ENCODE measurements at regions not wholly inside any gene's neighbourhood (a gene's known extent, or its start where the extent isn't known, plus 50 kb on each side); places are given as distances from the start of the nearest gene placed in this dataset.

DNA sequence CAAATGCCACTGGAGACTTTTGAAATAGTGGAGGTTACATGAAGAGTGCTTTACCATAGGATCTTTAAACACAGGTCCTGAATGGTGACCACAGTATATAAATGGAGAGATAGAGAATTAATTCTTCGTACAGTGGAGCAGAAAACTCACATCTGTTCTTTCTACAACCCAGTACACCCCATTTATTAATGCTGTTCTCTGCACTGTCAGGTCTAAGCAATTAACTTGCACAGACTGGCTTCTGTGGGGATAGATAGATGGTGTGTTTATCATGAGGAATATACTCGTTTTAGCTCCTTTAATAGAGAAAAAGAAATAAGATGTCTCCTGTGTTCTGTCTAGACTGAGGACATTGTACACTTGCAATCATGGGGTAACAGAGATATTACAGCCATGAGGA is 494.3 kb downstream of the TRHDE start:
- no peaks in the 10 kb centered on the region for H3K27me3 Mint-ChIP-seq (ENCODE audit: low read depth in 3 of 3)
- no peaks in the 10 kb centered on the region for H3K9me3 ChIP-seq (replicated peaks in 1 of 2; ENCODE audit: control insufficient read depth in 1 of 2, insufficient read depth in 1 of 2, low read length in 2 of 2)
- H3K36me3 Mint-ChIP-seq = no peaks in the 10 kb centered on the region
- no peak overlapping the region for H3K4me2 ChIP-seq (replicated peaks; ENCODE audit: extremely low read depth, low read length, poor library complexity, severe bottlenecking)
- no peak overlapping the region for H2AFZ ChIP-seq (ENCODE audit: insufficient read depth, low read depth, low read length, poor library complexity, severe bottlenecking)
- H3K27me3 ChIP-seq (ENCODE audit: control insufficient read depth in 2 of 2, insufficient read depth in 2 of 2, low read length in 2 of 2) = no peaks in the 10 kb centered on the region
- DNase-seq = no peak
- H3K27ac Mint-ChIP-seq = no peak overlapping the region
- H3K4me3 Mint-ChIP-seq = no peak overlapping the region
- TF ChIP-seq, protein P1, sequence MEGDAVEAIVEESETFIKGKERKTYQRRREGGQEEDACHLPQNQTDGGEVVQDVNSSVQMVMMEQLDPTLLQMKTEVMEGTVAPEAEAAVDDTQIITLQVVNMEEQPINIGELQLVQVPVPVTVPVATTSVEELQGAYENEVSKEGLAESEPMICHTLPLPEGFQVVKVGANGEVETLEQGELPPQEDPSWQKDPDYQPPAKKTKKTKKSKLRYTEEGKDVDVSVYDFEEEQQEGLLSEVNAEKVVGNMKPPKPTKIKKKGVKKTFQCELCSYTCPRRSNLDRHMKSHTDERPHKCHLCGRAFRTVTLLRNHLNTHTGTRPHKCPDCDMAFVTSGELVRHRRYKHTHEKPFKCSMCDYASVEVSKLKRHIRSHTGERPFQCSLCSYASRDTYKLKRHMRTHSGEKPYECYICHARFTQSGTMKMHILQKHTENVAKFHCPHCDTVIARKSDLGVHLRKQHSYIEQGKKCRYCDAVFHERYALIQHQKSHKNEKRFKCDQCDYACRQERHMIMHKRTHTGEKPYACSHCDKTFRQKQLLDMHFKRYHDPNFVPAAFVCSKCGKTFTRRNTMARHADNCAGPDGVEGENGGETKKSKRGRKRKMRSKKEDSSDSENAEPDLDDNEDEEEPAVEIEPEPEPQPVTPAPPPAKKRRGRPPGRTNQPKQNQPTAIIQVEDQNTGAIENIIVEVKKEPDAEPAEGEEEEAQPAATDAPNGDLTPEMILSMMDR (IDR thresholded peaks at IDR 0.05) = no peak
- no peaks in the 10 kb centered on the region for H3K4me1 Mint-ChIP-seq
- no peak overlapping the region for H3K9ac ChIP-seq (ENCODE audit: insufficient read depth, low read length, poor library complexity, severe bottlenecking)
- no peaks in the 10 kb centered on the region for H3K79me2 ChIP-seq (ENCODE audit: insufficient read depth, low read length)
- no peak overlapping the region for H3K27ac ChIP-seq (ENCODE audit: low read depth in 1 of 2, low read length in 2 of 2)
- H3K4me3 ChIP-seq (replicated peaks in 1 of 3; ENCODE audit: low read depth in 2 of 3, low read length in 3 of 3) = no peak overlapping the region
- no peaks in the 10 kb centered on the region for H4K20me1 ChIP-seq (ENCODE audit: insufficient read depth, low read length)
- H3K9me3 Mint-ChIP-seq = peaks cover 0 to 6% (median 4%) of the 10 kb centered on the region in 7 donors
- WGBS (ENCODE audit: insufficient coverage) = 100% methylated on average over 1 of the region's 2 CpGs
- H3K4me1 ChIP-seq (ENCODE audit: control insufficient read depth in 1 of 2, insufficient read depth in 2 of 2, low read length in 2 of 2) = no peaks in the 10 kb centered on the region
- H3K36me3 ChIP-seq (replicated peaks in 1 of 2; ENCODE audit: control insufficient read depth in 1 of 2, insufficient read depth in 2 of 2, low read length in 2 of 2) = no peaks in the 10 kb centered on the region
- intact Hi-C loops (cut with micrococcal nuclease) = no loop called here

DNA sequence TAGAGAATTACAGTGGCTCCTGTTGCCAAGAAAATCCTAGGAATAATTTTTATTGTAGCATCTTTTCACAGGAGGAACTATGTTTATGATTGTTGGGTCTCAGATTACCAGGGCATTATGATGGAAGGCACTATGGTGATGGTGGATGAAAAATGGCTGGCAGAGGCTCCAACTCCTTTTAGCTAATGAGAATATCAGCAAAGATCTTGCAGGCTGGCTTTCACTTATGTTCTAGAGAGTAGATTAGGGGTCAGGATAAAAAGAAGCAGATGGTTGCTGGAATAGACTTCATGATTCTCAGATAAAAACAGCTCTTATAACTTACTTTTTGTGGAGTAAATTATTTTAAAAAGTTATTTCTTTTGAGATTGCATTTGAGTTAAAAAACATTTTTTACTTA is 501.9 kb downstream of the TRHDE start:
- Mint-ChIP-seq H3K27ac (no peak overlapping the region), H3K36me3 (no peaks in the 10 kb centered on the region)

More for the DNA sequence above, 501.9 kb downstream of the TRHDE start:
- DNase-seq = no peak
- no peaks in the 10 kb centered on the region for H4K20me1 ChIP-seq (ENCODE audit: insufficient read depth, low read length)
- Mint-ChIP-seq H3K4me3 (no peak overlapping the region), H3K4me1 (no peaks in the 10 kb centered on the region), H3K9me3 (peaks cover 0 to 3% (median 0%) of the 10 kb centered on the region in 7 donors), H3K27me3 (ENCODE audit: low read depth in 3 of 3) (no peaks in the 10 kb centered on the region)
- H3K27me3 ChIP-seq (ENCODE audit: control insufficient read depth in 2 of 2, insufficient read depth in 2 of 2, low read length in 2 of 2) = no peaks in the 10 kb centered on the region
- no peaks in the 10 kb centered on the region for H3K9me3 ChIP-seq (replicated peaks in 1 of 2; ENCODE audit: control insufficient read depth in 1 of 2, insufficient read depth in 1 of 2, low read length in 2 of 2)
- no peaks in the 10 kb centered on the region for H3K36me3 ChIP-seq (replicated peaks in 1 of 2; ENCODE audit: control insufficient read depth in 1 of 2, insufficient read depth in 2 of 2, low read length in 2 of 2)
- TF ChIP-seq, protein P1 (IDR thresholded peaks at IDR 0.05) = no peak
- H3K27ac ChIP-seq (ENCODE audit: low read depth in 1 of 2, low read length in 2 of 2) = no peak overlapping the region
- no peak overlapping the region for H3K9ac ChIP-seq (ENCODE audit: insufficient read depth, low read length, poor library complexity, severe bottlenecking)
- H3K4me2 ChIP-seq (replicated peaks; ENCODE audit: extremely low read depth, low read length, poor library complexity, severe bottlenecking) = no peak overlapping the region
- H3K4me3 ChIP-seq (replicated peaks in 1 of 3; ENCODE audit: low read depth in 2 of 3, low read length in 3 of 3) = no peak overlapping the region
- H3K4me1 ChIP-seq (ENCODE audit: control insufficient read depth in 1 of 2, insufficient read depth in 2 of 2, low read length in 2 of 2) = no peaks in the 10 kb centered on the region
- H2AFZ ChIP-seq (ENCODE audit: insufficient read depth, low read depth, low read length, poor library complexity, severe bottlenecking) = no peak overlapping the region
- no peaks in the 10 kb centered on the region for H3K79me2 ChIP-seq (ENCODE audit: insufficient read depth, low read length)
- intact Hi-C loops (cut with micrococcal nuclease) = no loop called here

Measured in CD14-positive monocyte (primary cell).